OCI-LY3 (cell line): ENCODE measurements at regions not wholly inside any gene's neighbourhood (a gene's known extent, or its start where the extent isn't known, plus 50 kb on each side); places are given as distances from the start of the nearest gene placed in this dataset.

Source experiments
- EZH2phosphoT487 ChIP-seq: fragments of 200-600 bp; shearing (Covaris generic); IDR thresholded peaks from 2 replicates; pipeline ENCODE4 v1.6.1; 2018; ENCODE audit warnings: antibody characterized with exemption, mixed run types, low read depth
- TF ChIP-seq, protein P1 (sequence below): fragments of 200-600, 300-600 bp; sonication (generic); IDR thresholded peaks from 2 replicates; pipeline ENCODE4 v1.5.1; 2014; ENCODE audit warnings: antibody characterized with exemption, low read length, low read depth

DNA sequence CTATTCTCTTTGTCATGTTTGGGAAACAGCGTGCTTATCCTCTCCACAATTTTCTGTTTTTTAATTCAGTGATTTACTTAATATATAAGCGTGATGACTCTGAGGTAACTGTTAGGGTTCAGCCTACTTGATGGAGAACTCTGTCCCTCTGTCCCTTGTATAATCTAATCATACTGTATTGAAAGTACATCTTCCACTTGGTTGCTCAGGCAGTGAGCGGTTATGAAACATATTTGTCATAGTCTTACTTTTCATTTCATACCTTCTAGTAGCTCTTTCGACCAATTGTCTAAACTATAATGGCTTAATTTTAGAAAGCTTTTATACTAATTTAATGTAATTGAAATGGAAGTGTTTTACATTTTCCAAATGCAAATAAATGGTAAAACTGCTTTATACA is 469.0 kb downstream of the TLL1 start:
- TF ChIP-seq, protein P1, sequence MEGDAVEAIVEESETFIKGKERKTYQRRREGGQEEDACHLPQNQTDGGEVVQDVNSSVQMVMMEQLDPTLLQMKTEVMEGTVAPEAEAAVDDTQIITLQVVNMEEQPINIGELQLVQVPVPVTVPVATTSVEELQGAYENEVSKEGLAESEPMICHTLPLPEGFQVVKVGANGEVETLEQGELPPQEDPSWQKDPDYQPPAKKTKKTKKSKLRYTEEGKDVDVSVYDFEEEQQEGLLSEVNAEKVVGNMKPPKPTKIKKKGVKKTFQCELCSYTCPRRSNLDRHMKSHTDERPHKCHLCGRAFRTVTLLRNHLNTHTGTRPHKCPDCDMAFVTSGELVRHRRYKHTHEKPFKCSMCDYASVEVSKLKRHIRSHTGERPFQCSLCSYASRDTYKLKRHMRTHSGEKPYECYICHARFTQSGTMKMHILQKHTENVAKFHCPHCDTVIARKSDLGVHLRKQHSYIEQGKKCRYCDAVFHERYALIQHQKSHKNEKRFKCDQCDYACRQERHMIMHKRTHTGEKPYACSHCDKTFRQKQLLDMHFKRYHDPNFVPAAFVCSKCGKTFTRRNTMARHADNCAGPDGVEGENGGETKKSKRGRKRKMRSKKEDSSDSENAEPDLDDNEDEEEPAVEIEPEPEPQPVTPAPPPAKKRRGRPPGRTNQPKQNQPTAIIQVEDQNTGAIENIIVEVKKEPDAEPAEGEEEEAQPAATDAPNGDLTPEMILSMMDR, result no peak
- no peak for TF ChIP-seq EZH2phosphoT487
